ENCODE measurements at regions not wholly inside any gene's neighbourhood (a gene's known extent, or its start where the extent isn't known, plus 50 kb on each side); places are given as distances from the start of the nearest gene placed in this dataset.
"Not testable (repeated sequence)": the region's sequence is repeated elsewhere in the genome, so short reads cannot be mapped to it uniquely, and the experiment has no call there.

DNA sequence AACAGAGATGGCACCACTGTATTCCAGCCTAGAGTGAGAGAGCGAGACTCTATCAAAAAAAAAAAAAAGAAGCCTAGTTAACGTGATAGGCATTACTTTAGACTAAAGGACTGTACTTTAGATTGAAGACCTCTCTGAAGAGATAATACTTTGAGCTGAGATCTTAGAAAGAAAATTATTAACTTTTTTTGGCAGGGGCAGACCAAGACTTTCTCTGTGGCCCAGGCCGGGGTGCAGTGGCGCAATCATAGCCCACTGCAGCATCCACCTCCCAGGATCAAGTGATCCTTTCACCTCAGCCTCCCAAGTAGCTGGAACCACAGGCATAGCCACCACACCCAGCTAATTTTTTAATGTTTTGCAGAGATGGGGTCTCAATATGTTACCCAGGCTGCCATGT lies 75.7 kb upstream of the TNRC6A start:
- Mint-ChIP-seq H3K4me1 (peaks cover 12% of the 10 kb centered on the region), H3K27me3 (ENCODE audit: low read depth) (no peaks in the 10 kb centered on the region), H3K4me3 (no peak overlapping the region), H3K27ac (no peak overlapping the region), H3K36me3 (no peaks in the 10 kb centered on the region), H3K9me3 (no peaks in the 10 kb centered on the region)
- no peak for DNase-seq (ENCODE audit: low spot score in 2 of 2, unreplicated experiment in 2 of 2)
- no peak for TF ChIP-seq CTCF (IDR thresholded peaks at IDR 0.05; ENCODE audit: unreplicated experiment)

- peaks cover 14% of the 10 kb centered on the region for H3K4me1 Mint-ChIP-seq
- H3K36me3 Mint-ChIP-seq; H3K9me3 Mint-ChIP-seq; H3K4me3 Mint-ChIP-seq; H3K27ac Mint-ChIP-seq; H3K27me3 Mint-ChIP-seq (ENCODE audit: low read depth); DNase-seq (ENCODE audit: low spot score in 2 of 2, unreplicated experiment in 2 of 2): not testable (repeated sequence)
Observed at GRCh38 chr16:24665942-24666341, 63.5 kb upstream of the TNRC6A start.

- Mint-ChIP-seq H3K27ac (no peak overlapping the region), H3K27me3 (ENCODE audit: low read depth) (peaks cover 3% of the 10 kb centered on the region), H3K36me3 (no peaks in the 10 kb centered on the region), H3K9me3 (no peaks in the 10 kb centered on the region), H3K4me1 (peaks cover 16% of the 10 kb centered on the region), H3K4me3 (no peak overlapping the region)
- DNase-seq (ENCODE audit: low spot score in 2 of 2, unreplicated experiment in 2 of 2), result no peak
- no peak for TF ChIP-seq CTCF (IDR thresholded peaks at IDR 0.05; ENCODE audit: unreplicated experiment)
Observed at GRCh38 chr16:24667244-24667764, 62.1 kb upstream of the TNRC6A start.

DNA sequence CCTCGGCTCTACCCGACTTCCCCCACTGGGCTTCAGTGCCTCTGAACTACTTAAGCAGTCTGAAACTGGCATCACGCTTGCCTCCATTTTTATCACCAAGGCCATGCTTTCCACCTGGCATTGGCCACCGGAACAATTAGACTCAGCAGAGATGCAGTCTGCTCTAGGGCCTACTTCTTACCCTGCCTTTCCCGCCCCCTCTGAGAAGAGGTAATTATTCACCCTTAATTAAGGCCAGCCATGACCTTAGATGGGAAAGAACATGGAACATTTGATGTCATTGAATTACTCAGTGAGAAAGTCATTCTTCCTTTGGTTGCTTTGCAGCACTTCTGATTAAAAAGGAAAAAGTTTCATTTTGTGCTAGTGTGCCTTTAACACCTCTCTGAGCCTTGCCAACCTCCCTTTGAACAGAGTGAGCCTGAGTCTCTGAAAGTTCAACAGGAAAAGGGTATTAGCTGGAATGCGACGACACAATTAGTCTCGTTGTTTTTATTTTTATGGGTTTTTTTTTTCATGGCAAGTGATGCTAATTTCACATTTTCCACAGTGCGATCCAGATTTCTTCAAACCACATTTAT lies 60.9 kb upstream of the TNRC6A start:
- H3K9me3 Mint-ChIP-seq, result no peaks in the 10 kb centered on the region
- peaks cover 3% of the 10 kb centered on the region for H3K27me3 Mint-ChIP-seq (ENCODE audit: low read depth)
- peak overlapping the region; percentile 81 for H3K27ac Mint-ChIP-seq
- H3K4me3 Mint-ChIP-seq, result no peak overlapping the region
- H3K4me1 Mint-ChIP-seq, result peaks cover 16% of the 10 kb centered on the region
- DNase-seq (ENCODE audit: low spot score in 2 of 2, unreplicated experiment in 2 of 2), result no peak
- no peaks in the 10 kb centered on the region for H3K36me3 Mint-ChIP-seq
- no peak for TF ChIP-seq CTCF (IDR thresholded peaks at IDR 0.05; ENCODE audit: unreplicated experiment)

DNA sequence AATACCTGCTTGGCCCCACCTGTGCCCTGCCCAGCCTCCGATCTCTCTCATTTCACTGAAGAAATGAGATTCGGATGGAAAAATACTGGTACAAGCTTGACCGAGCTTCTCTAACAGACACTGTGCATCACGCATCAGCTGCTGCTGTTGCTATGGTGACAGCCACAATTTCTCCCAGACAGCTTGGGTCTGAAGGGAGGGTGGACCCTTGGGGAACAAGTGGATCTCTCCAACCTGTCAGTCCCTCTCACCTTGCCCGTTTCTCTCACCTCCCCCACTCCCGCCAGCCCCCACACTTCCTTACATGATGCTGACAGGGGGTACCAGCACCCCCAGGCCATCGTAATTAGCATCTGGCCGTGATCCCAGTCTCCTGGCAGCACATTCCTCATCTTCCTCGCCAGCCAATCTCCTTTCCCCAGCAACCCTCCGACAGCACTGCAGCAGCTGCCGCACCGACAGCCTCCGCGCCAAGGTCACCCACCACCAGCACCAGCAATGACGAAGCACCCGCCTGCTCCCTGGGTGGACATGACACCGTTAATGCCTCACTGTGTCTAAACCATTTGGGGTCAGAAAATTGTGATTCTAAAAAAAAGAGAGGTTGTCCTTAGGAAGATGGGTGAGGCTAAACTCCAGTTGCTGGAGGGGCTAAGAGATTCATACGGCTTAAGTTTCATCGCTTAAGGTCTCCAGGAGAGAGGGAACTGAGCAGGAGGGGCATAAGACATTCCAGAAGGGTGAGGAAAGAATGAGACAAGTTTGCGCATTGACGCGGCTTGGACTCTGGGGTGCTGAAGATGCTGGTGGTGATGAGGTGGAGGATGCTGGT lies 58.6 kb upstream of the TNRC6A start:
- TF ChIP-seq CTCF (IDR thresholded peaks at IDR 0.05; ENCODE audit: unreplicated experiment), result no peak
- H3K27ac Mint-ChIP-seq, result peak overlapping the region; percentile 85
- peak; percentile 26 to 54 for DNase-seq (ENCODE audit: low spot score in 2 of 2, unreplicated experiment in 2 of 2)
- no peak overlapping the region for H3K4me3 Mint-ChIP-seq
- H3K4me1 Mint-ChIP-seq, result peaks cover 16% of the 10 kb centered on the region
- H3K27me3 Mint-ChIP-seq (ENCODE audit: low read depth), result peaks cover 3% of the 10 kb centered on the region
- H3K36me3 Mint-ChIP-seq, result no peaks in the 10 kb centered on the region
- no peaks in the 10 kb centered on the region for H3K9me3 Mint-ChIP-seq

DNA sequence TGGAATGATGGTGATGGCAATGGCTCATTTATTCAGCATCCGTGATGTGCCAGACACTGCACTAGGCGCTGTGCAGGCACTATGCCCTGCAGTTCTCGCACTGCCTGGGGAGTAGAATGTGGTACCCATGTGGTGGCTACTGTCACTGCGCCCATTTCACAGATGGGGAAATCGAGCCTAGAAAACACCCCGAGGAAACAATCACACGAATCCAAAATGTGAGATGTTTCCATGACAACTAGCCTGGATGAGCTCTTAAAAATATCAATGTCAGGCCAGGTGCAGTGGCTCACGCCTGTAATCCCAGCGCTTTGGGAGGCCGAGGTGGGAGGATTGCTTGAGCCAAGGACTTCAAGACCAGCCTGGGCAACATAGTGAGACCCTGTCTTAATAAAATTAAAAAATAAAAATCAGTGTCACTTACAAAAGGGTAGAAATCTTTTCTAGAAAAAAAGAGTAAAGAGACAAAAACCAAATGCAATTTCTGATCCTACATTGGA lies 57.9 kb upstream of the TNRC6A start:
- no peaks in the 10 kb centered on the region for H3K36me3 Mint-ChIP-seq
- TF ChIP-seq CTCF (IDR thresholded peaks at IDR 0.05; ENCODE audit: unreplicated experiment), result no peak
- no peak overlapping the region for H3K4me3 Mint-ChIP-seq
- no peak overlapping the region for H3K27ac Mint-ChIP-seq
- H3K27me3 Mint-ChIP-seq (ENCODE audit: low read depth), result peaks cover 3% of the 10 kb centered on the region
- H3K4me1 Mint-ChIP-seq, result peaks cover 16% of the 10 kb centered on the region
- DNase-seq (ENCODE audit: low spot score in 2 of 2, unreplicated experiment in 2 of 2), result no peak
- no peaks in the 10 kb centered on the region for H3K9me3 Mint-ChIP-seq

Measured in mesothelial cell of epicardium (in vitro differentiated cells).